HL-60 (cell line): ENCODE measurements at regions not wholly inside any gene's neighbourhood (a gene's known extent, or its start where the extent isn't known, plus 50 kb on each side); places are given as distances from the start of the nearest gene placed in this dataset.

Experiments used
- CTCF ChIP-seq: IDR thresholded peaks from one replicate; pipeline ENCODE4 v1.5.1; 2011; ENCODE audit warnings: low read length, control low read depth, inconsistent platforms; ENCODE audit not compliant: insufficient read depth
- GABPA ChIP-seq: IDR thresholded peaks from 2 replicates; pipeline ENCODE4 v1.6.1; 2012; ENCODE audit warnings: low read depth
- POLR2AphosphoS5 ChIP-seq: IDR thresholded peaks from 2 replicates; pipeline ENCODE4 v1.6.1; 2012; ENCODE audit warnings: low read depth
- REST ChIP-seq: IDR thresholded peaks from 2 replicates; pipeline ENCODE4 v1.6.1; 2012; ENCODE audit warnings: low read depth; ENCODE audit not compliant: insufficient replicate concordance
- SPI1 ChIP-seq: IDR thresholded peaks from 2 replicates; pipeline ENCODE4 v1.6.1; 2012; ENCODE audit warnings: low read depth, mild to moderate bottlenecking, borderline replicate concordance

- TF ChIP-seq CTCF (no peak), GABPA (no peak), POLR2AphosphoS5 (no peak), REST (no peak), SPI1 (no peak)
These were observed 181.7 kb upstream of the NSMCE3 start for GRCh38 chr15:29451201-29451781.
